ENCODE measurements at regions not wholly inside any gene's neighbourhood (a gene's known extent, or its start where the extent isn't known, plus 50 kb on each side); places are given as distances from the start of the nearest gene placed in this dataset.

DNA sequence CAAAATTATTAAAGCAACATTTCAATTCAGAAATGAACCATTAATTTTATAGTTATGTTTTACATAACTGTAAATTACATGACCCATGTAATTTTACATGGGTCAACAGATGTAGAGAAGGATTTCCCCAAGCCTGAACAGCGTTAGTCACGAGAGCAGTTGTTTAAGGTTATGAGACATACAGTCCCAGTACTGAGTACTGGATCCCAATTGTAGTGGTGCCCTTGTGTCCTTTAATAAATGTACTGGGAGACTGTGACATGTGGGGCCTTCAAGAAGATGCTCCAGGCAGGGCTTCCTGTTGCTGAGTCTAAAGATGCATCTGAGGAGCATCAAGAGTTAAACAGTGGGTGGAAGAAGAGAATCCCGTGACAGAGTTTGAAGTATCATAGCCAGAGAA, 125.5 kb upstream of the ZNF462 start:
- CTCF ChIA-PET: no interaction called here
- intact Hi-C loops (cut with micrococcal nuclease) (no loop called here), dilution Hi-C loops (cut with MboI; ENCODE audit: extremely low pct_ligation_motif_present, low sequenced_read_pairs) (no loop called here)
- Histone ChIP-seq H3K9me3 (replicated peaks; ENCODE audit: control insufficient read depth, insufficient read depth, low read length) (no peaks in the 10 kb centered on the region), H3K27ac (ENCODE audit: insufficient read depth, low read depth, low read length) (no peak overlapping the region), H4K20me1 (replicated peaks; ENCODE audit: control insufficient read depth, extremely low read depth, insufficient read depth, low read length) (no peaks in the 10 kb centered on the region), H3K79me2 (ENCODE audit: control insufficient read depth, insufficient read depth, low read length) (no peaks in the 10 kb centered on the region), H3K4me3 (replicated peaks in 1 of 3; ENCODE audit: insufficient read depth in 1 of 3, low read depth in 1 of 3, low read length in 3 of 3) (no peak overlapping the region), H2AFZ (ENCODE audit: low read depth, low read length) (no peak overlapping the region), H3K9me1 (replicated peaks; ENCODE audit: control insufficient read depth, extremely low read depth, insufficient read depth, low read length) (no peaks in the 10 kb centered on the region), H3K27me3 (ENCODE audit: control insufficient read depth in 2 of 2, insufficient read depth in 2 of 2, low read length in 2 of 2) (no peaks in the 10 kb centered on the region), H3K4me1 (ENCODE audit: control insufficient read depth, extremely low read depth, insufficient read depth, low read length) (no peaks in the 10 kb centered on the region), H3K36me3 (ENCODE audit: control insufficient read depth in 2 of 2, extremely low read depth in 1 of 2, insufficient read depth in 2 of 2, low read length in 2 of 2) (no peaks in the 10 kb centered on the region), H3K4me2 (ENCODE audit: insufficient read depth, low read length) (no peak overlapping the region), H3K9ac (replicated peaks; ENCODE audit: extremely low read depth, insufficient read depth, low read length) (no peak overlapping the region)
- no TSS peak for BruUV-seq (replicated peaks)
- no peak for FAIRE-seq
- POLR2A ChIA-PET: no interaction called here
- TF ChIP-seq, protein P1, sequence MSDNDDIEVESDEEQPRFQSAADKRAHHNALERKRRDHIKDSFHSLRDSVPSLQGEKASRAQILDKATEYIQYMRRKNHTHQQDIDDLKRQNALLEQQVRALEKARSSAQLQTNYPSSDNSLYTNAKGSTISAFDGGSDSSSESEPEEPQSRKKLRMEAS (IDR thresholded peaks at IDR 0.05; ENCODE audit: insufficient read depth, insufficient read length): no peak
- TF ChIP-seq GATA2 (IDR thresholded peaks at IDR 0.05; ENCODE audit: insufficient read depth, insufficient read length, low read depth, low read length): no peak
- no peak for TF ChIP-seq EZH2 (IDR thresholded peaks at IDR 0.05; ENCODE audit: borderline replicate concordance, low read depth, low read length, severe bottlenecking)
- TF ChIP-seq, protein P2, sequence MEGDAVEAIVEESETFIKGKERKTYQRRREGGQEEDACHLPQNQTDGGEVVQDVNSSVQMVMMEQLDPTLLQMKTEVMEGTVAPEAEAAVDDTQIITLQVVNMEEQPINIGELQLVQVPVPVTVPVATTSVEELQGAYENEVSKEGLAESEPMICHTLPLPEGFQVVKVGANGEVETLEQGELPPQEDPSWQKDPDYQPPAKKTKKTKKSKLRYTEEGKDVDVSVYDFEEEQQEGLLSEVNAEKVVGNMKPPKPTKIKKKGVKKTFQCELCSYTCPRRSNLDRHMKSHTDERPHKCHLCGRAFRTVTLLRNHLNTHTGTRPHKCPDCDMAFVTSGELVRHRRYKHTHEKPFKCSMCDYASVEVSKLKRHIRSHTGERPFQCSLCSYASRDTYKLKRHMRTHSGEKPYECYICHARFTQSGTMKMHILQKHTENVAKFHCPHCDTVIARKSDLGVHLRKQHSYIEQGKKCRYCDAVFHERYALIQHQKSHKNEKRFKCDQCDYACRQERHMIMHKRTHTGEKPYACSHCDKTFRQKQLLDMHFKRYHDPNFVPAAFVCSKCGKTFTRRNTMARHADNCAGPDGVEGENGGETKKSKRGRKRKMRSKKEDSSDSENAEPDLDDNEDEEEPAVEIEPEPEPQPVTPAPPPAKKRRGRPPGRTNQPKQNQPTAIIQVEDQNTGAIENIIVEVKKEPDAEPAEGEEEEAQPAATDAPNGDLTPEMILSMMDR (IDR thresholded peaks at IDR 0.05; ENCODE audit: extremely low read depth in 1 of 2, insufficient read depth in 1 of 2, low read depth in 1 of 2, low read length in 2 of 2): no peak
- no peak for DNase-seq (ENCODE audit: low read depth, low spot score)

DNA sequence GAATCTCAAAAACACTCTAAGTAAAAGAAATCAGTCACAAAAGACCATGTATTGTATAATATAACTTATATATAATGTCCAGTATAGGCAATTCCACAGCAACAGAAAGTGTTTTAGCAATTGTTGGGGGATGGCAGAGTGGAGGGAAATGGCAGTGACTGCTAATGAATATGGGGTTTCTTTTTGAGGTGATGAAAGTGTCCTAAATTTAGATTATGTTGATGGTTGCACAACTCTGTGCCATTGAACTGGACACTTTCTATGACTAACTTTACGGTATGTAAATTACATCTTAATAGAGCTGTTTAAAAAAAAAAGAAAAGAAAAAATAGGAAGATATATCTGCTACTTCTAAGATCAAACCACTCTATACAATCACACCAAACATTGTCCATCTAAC, 124.9 kb upstream of the ZNF462 start:
- intact Hi-C loops (cut with micrococcal nuclease) (no loop called here), dilution Hi-C loops (cut with MboI; ENCODE audit: extremely low pct_ligation_motif_present, low sequenced_read_pairs) (no loop called here)
- ChIA-PET CTCF (no interaction called here), POLR2A (no interaction called here)
- BruUV-seq (replicated peaks): no TSS peak
- Histone ChIP-seq H3K79me2 (ENCODE audit: control insufficient read depth, insufficient read depth, low read length) (no peaks in the 10 kb centered on the region), H2AFZ (ENCODE audit: low read depth, low read length) (no peak overlapping the region), H3K9me3 (replicated peaks; ENCODE audit: control insufficient read depth, insufficient read depth, low read length) (no peaks in the 10 kb centered on the region), H3K4me1 (ENCODE audit: control insufficient read depth, extremely low read depth, insufficient read depth, low read length) (no peaks in the 10 kb centered on the region), H3K27ac (ENCODE audit: insufficient read depth, low read depth, low read length) (no peak overlapping the region), H3K9ac (replicated peaks; ENCODE audit: extremely low read depth, insufficient read depth, low read length) (no peak overlapping the region), H3K9me1 (replicated peaks; ENCODE audit: control insufficient read depth, extremely low read depth, insufficient read depth, low read length) (no peaks in the 10 kb centered on the region), H3K4me3 (replicated peaks in 1 of 3; ENCODE audit: insufficient read depth in 1 of 3, low read depth in 1 of 3, low read length in 3 of 3) (no peak overlapping the region), H4K20me1 (replicated peaks; ENCODE audit: control insufficient read depth, extremely low read depth, insufficient read depth, low read length) (no peaks in the 10 kb centered on the region), H3K4me2 (ENCODE audit: insufficient read depth, low read length) (no peak overlapping the region), H3K27me3 (ENCODE audit: control insufficient read depth in 2 of 2, insufficient read depth in 2 of 2, low read length in 2 of 2) (no peaks in the 10 kb centered on the region), H3K36me3 (ENCODE audit: control insufficient read depth in 2 of 2, extremely low read depth in 1 of 2, insufficient read depth in 2 of 2, low read length in 2 of 2) (no peaks in the 10 kb centered on the region)
- FAIRE-seq (no peak), DNase-seq (ENCODE audit: low read depth, low spot score) (no peak)
- no peak for TF ChIP-seq JUN (IDR thresholded peaks at IDR 0.05; ENCODE audit: borderline replicate concordance, insufficient read depth, insufficient read length, low read depth)
- no peak for TF ChIP-seq MYC (IDR thresholded peaks at IDR 0.05; ENCODE audit: low read depth, low read length)
- no peak for TF ChIP-seq POLR2AphosphoS5 (IDR thresholded peaks at IDR 0.05; ENCODE audit: insufficient read depth, low read depth, low read length)
- TF ChIP-seq, protein P2 (IDR thresholded peaks at IDR 0.05; ENCODE audit: extremely low read depth in 1 of 2, insufficient read depth in 1 of 2, low read depth in 1 of 2, low read length in 2 of 2): no peak
- no peak for TF ChIP-seq POLR2A (IDR thresholded peaks at IDR 0.05; ENCODE audit: low read depth, low read length)
- TF ChIP-seq, protein P1 (IDR thresholded peaks at IDR 0.05; ENCODE audit: insufficient read depth, insufficient read length): no peak
- TF ChIP-seq FOS (IDR thresholded peaks at IDR 0.05; ENCODE audit: borderline replicate concordance, insufficient read depth, low read length): no peak
